K562 (cell line): ENCODE measurements at regions not wholly inside any gene's neighbourhood (a gene's known extent, or its start where the extent isn't known, plus 50 kb on each side); places are given as distances from the start of the nearest gene placed in this dataset.

Source experiments
- ATAC-seq: fragments of 200-7000 bp; cut with Tn5 transposase; 3 replicates; pipeline ENCODE4 v1.9.1; 2020; ENCODE audit warnings: moderate library complexity
- BruUV-seq: library from RNA; stranded (reverse); fragments of 400-500 nt; replicated peaks from 2 replicates; lab custom pipeline; 2021; lab: Mats Ljungman, UMichigan
- CTCF ChIA-PET: fragments of 300-600 bp; formaldehyde crosslinking; extraction: SDS; loops from one replicate; lab custom pipeline; 2021; ENCODE audit warnings: low intra/inter-chr PET ratio; lab: Yijun Ruan, JAX
- POLR2A ChIA-PET: fragments of 300-600, 350-650 bp; sonication (Branson Sonifier 250); formaldehyde crosslinking; extraction: SDS; loops from one replicate; lab custom pipeline; 2021; ENCODE audit warnings: antibody characterized with exemption, inconsistent platforms; lab: Yijun Ruan, JAX
- DNase-seq, 4 experiments: peaks; one replicate each; pipeline versions ENCODE4 v3.0.0 to v3.0.0-alpha.2; 2011 to 2018; ENCODE audit warnings: low spot score in 3 of 4, mixed read lengths in 3 of 4; ENCODE audit errors: extremely low read depth in 1 of 4
- FAIRE-seq: peaks from 2 replicates; lab custom pipeline; 2011; peaks lifted over from hg19 to GRCh38; lab: Jason Lieb, UNC
- H2AFZ ChIP-seq: 2 replicates; pipeline ENCODE4 v1.6.0; 2011; ENCODE audit warnings: low read depth, low read length, control low read depth, inconsistent platforms
- H3K27ac ChIP-seq: fragments of 200-600 bp; 3 replicates; pipeline ENCODE4 v1.8.0; 2011; ENCODE audit warnings: low read depth, mild to moderate bottlenecking, control low read depth, inconsistent platforms, low read length, moderate library complexity, mixed read lengths; ENCODE audit errors: extremely low read depth
- H3K27me3 ChIP-seq, 2 experiments: fragments of 300-600 bp in 1 of 2; 2 replicates in 1 of 2; 3 replicates in 1 of 2; pipeline versions ENCODE4 v1.6.0 to v1.8.0; 2011; ENCODE audit warnings: inconsistent platforms in 2 of 2, low read length in 2 of 2, mild to moderate bottlenecking in 1 of 2, mixed read lengths in 1 of 2, moderate library complexity in 1 of 2; ENCODE audit not compliant: control insufficient read depth in 2 of 2, insufficient read depth in 2 of 2
- H3K36me3 ChIP-seq: fragments of 300-600 bp; 3 replicates; pipeline ENCODE4 v1.8.0; 2011; ENCODE audit warnings: mild to moderate bottlenecking, low read length, inconsistent platforms; ENCODE audit not compliant: control insufficient read depth, insufficient read depth
- H3K4me1 ChIP-seq, 2 experiments: fragments of 200-600 bp in 1 of 2; replicated peaks in 1 of 2; 2 replicates in 1 of 2; 3 replicates in 1 of 2; pipeline versions ENCODE4 v1.5.1 to v1.8.0; 2011; ENCODE audit warnings: inconsistent platforms in 2 of 2, low read length in 2 of 2, mild to moderate bottlenecking in 1 of 2, mixed read lengths in 1 of 2, moderate library complexity in 1 of 2; ENCODE audit not compliant: control insufficient read depth in 2 of 2, insufficient read depth in 2 of 2
- H3K4me2 ChIP-seq: 2 replicates; pipeline ENCODE4 v1.6.1; 2011; ENCODE audit warnings: low read length, control low read depth, inconsistent platforms, mixed read lengths; ENCODE audit not compliant: insufficient read depth
- H3K4me3 ChIP-seq: fragments of 200-600 bp; sonication (generic), shearing (Covaris generic); 2 replicates; pipeline ENCODE4 v1.5.1; 2016; ENCODE audit warnings: control low read depth, inconsistent platforms
- H3K79me2 ChIP-seq: fragments of 200-600 bp; 3 replicates; pipeline ENCODE4 v1.8.0; 2011; ENCODE audit warnings: low read length, inconsistent platforms; ENCODE audit not compliant: control insufficient read depth, insufficient read depth
- H3K9ac ChIP-seq, 2 experiments: 2 replicates each; pipeline versions ENCODE4 v1.6.0 to v1.6.1; 2011; ENCODE audit warnings: low read depth in 2 of 2, low read length in 2 of 2, control low read depth in 1 of 2, inconsistent platforms in 1 of 2, mild to moderate bottlenecking in 1 of 2, mixed read lengths in 1 of 2; ENCODE audit not compliant: insufficient read depth in 1 of 2
- H3K9me1 ChIP-seq: one replicate; pipeline ENCODE4 v1.6.0; 2011; ENCODE audit warnings: inconsistent platforms, mild to moderate bottlenecking, low read length, moderate library complexity; ENCODE audit not compliant: control insufficient read depth, insufficient read depth
- H3K9me3 ChIP-seq: replicated peaks from 2 replicates; pipeline ENCODE4 v1.5.1; 2011; ENCODE audit warnings: low read depth, low read length, inconsistent platforms; ENCODE audit not compliant: control insufficient read depth, insufficient read depth
- H4K20me1 ChIP-seq: replicated peaks from 2 replicates; pipeline ENCODE4 v1.6.1; 2011; ENCODE audit warnings: low read length, inconsistent platforms, mixed read lengths; ENCODE audit not compliant: control insufficient read depth, insufficient read depth
- TBL1XR1 ChIP-seq, 2 experiments: IDR thresholded peaks; 2 replicates each; pipeline ENCODE4 v1.6.1; 2012; ENCODE audit warnings: improper control_type of control experiment in 2 of 2, low read length in 2 of 2, mild to moderate bottlenecking in 1 of 2
- WGBS: fragments of 100-300 bp; shearing (Covaris generic); methylation state at CpG from one replicate; pipeline ENCODE4 v1.1.6; 2016; ENCODE audit warnings: low coverage, mixed read lengths; ENCODE audit not compliant: insufficient coverage; ENCODE audit errors: missing lambda C conversion rate; 5-methylcytosine and 5-hydroxymethylcytosine counted together
- in situ Hi-C: fragments of 300-500 bp; cut with MboI; formaldehyde crosslinking; loops from 4 replicates; pipeline ENCODE4 v1.15.0; 2018; ENCODE audit warnings: inconsistent platforms, mixed read lengths
- intact Hi-C: fragments of 100-400 bp; cut with micrococcal nuclease; formaldehyde crosslinking; loops from 2 replicates; pipeline ENCODE4 v1.14.2; 2022
- TF ChIP-seq, protein P1 (sequence below): fragments of 250-450 bp; sonication (Bioruptor Pico); IDR thresholded peaks from 2 replicates; pipeline ENCODE4 v1.5.0; 2020; ENCODE audit warnings: mild to moderate bottlenecking, borderline replicate concordance

- FAIRE-seq: no peak
- H3K4me1 ChIP-seq: no peaks in the 10 kb centered on the region
Measured at GRCh38 chr12:92504594-92504981, 198.2 kb upstream of the PLEKHG7 start.

DNA sequence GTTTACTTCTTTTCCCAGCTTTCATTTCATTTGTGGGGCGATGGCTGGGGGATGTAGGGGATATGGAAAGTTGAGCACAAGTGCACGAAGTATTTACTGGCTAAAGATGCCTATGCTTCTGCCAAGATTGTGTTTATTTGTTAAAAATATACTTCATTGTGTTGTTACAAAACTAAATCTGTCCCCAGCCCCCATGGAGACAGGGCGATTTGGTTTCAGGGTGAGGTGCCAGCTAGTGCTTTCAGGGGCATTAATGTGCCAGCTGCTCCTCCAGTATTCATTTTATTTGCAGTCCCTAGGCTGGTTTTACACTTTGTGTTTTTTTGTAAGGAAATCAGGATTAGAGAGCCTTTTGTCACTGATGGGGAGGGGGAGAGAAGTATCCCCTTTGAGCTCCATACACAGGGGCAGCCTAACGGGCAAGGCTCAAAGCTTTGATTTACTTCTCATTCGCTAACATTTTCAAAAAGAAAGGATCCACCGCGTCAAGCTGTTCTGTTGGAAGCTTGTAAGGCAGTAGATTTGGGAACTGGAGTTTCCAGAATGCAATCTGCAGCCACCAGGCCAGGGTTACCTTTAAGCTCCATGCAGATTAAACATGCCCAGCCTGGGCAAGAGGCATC, 198.7 kb upstream of the PLEKHG7 start:
- Histone ChIP-seq H3K9ac (no peak overlapping the region), H3K9me3 (no peaks in the 10 kb centered on the region), H3K4me3 (no peak overlapping the region), H3K9me1 (no peaks in the 10 kb centered on the region), H3K36me3 (no peaks in the 10 kb centered on the region), H3K27ac (no peak overlapping the region), H3K4me2 (no peak overlapping the region), H3K27me3 (no peaks in the 10 kb centered on the region), H3K4me1 (no peaks in the 10 kb centered on the region), H3K79me2 (no peaks in the 10 kb centered on the region), H2AFZ (no peak overlapping the region), H4K20me1 (no peaks in the 10 kb centered on the region)
- no peak for FAIRE-seq
- ChIA-PET CTCF (no interaction called here), POLR2A (interaction anchor here (0.8 to 1.3 kb wide), 4 partner anchors 11 to 18 kb away, joined by 3 read pairs; no protein-coding TSS in a partner anchor)
- WGBS: 35% methylated on average over 5 of the region's 7 CpGs
- in situ Hi-C loops (no loop called here), intact Hi-C loops (no loop called here)
- ATAC-seq: no peak
- no TSS peak for BruUV-seq
- TF ChIP-seq TBL1XR1 (IDR thresholded peaks at IDR 0.05; ENCODE audit: low read length in 2 of 2): no peak
- no peak for DNase-seq

More at GRCh38 chr12:92504594-92504981, 198.2 kb upstream of the PLEKHG7 start:
- Histone ChIP-seq H3K27ac (no peak overlapping the region), H4K20me1 (no peaks in the 10 kb centered on the region), H3K27me3 (no peaks in the 10 kb centered on the region), H3K4me2 (no peak overlapping the region), H3K4me3 (no peak overlapping the region), H3K9me1 (no peaks in the 10 kb centered on the region), H3K36me3 (no peaks in the 10 kb centered on the region), H3K9me3 (no peaks in the 10 kb centered on the region), H3K79me2 (no peaks in the 10 kb centered on the region), H3K9ac (no peak overlapping the region), H2AFZ (no peak overlapping the region)
- intact Hi-C loops (no loop called here), in situ Hi-C loops (no loop called here)
- ChIA-PET CTCF (no interaction called here), POLR2A (interaction anchor here (0.8 to 1.3 kb wide), 4 partner anchors 12 to 359 kb away, joined by 3 to 4 read pairs (median 3); partner anchors contain the start of gene BTG1)
- no peak for ATAC-seq
- no peak for DNase-seq
- WGBS: 56% methylated on average over 5 of the region's 5 CpGs
- TF ChIP-seq, protein P1, sequence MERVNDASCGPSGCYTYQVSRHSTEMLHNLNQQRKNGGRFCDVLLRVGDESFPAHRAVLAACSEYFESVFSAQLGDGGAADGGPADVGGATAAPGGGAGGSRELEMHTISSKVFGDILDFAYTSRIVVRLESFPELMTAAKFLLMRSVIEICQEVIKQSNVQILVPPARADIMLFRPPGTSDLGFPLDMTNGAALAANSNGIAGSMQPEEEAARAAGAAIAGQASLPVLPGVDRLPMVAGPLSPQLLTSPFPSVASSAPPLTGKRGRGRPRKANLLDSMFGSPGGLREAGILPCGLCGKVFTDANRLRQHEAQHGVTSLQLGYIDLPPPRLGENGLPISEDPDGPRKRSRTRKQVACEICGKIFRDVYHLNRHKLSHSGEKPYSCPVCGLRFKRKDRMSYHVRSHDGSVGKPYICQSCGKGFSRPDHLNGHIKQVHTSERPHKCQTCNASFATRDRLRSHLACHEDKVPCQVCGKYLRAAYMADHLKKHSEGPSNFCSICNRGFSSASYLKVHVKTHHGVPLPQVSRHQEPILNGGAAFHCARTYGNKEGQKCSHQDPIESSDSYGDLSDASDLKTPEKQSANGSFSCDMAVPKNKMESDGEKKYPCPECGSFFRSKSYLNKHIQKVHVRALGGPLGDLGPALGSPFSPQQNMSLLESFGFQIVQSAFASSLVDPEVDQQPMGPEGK (CRISPR knock-in tag): no peak
- BruUV-seq: no TSS peak
